Loucy (cell line): ENCODE measurements at regions not wholly inside any gene's neighbourhood (a gene's known extent, or its start where the extent isn't known, plus 50 kb on each side); places are given as distances from the start of the nearest gene placed in this dataset.

Experiments
- H2AFZ ChIP-seq: fragments of 200-600 bp; sonication (generic); 2 replicates; pipeline ENCODE4 v1.6.0; 2016; ENCODE audit warnings: antibody characterized with exemption, mild to moderate bottlenecking, low read length, moderate library complexity
- H3F3A ChIP-seq: fragments of 200-600 bp; 2 replicates; pipeline ENCODE4 v1.6.0; 2016; ENCODE audit warnings: antibody characterized with exemption, low read depth, mild to moderate bottlenecking
- H3K27me3 ChIP-seq: fragments of 200-600 bp; sonication (generic); 2 replicates; pipeline ENCODE4 v1.6.1; 2014; ENCODE audit warnings: low read length, mild to moderate bottlenecking; ENCODE audit not compliant: insufficient read depth, poor library complexity, severe bottlenecking
- H3K36me3 ChIP-seq: fragments of 200-600 bp; sonication (generic); 2 replicates; pipeline ENCODE4 v1.6.1; 2016; ENCODE audit warnings: low read length; ENCODE audit not compliant: insufficient read depth
- H3K4me1 ChIP-seq: fragments of 200-600 bp; sonication (generic); 2 replicates; pipeline ENCODE4 v1.5.1; 2014; ENCODE audit warnings: low read length, mild to moderate bottlenecking; ENCODE audit not compliant: insufficient read depth, poor library complexity, severe bottlenecking
- H3K4me2 ChIP-seq: fragments of 200-600 bp; sonication (generic); 2 replicates; pipeline ENCODE4 v1.6.0; 2014; ENCODE audit warnings: antibody characterized with exemption, low read length, low read depth, mild to moderate bottlenecking; ENCODE audit not compliant: poor library complexity, severe bottlenecking
- H3K4me3 ChIP-seq: fragments of 200-600 bp; sonication (generic); 2 replicates; pipeline ENCODE4 v1.5.1; 2014; ENCODE audit warnings: low read length, mild to moderate bottlenecking, mixed read lengths; ENCODE audit not compliant: poor library complexity, severe bottlenecking
- H3K79me2 ChIP-seq: fragments of 200-600 bp; sonication (generic); 2 replicates; pipeline ENCODE4 v1.6.1; 2014; ENCODE audit warnings: low read length; ENCODE audit not compliant: insufficient read depth
- H3K9ac ChIP-seq: fragments of 200-600 bp; sonication (generic); 2 replicates; pipeline ENCODE4 v1.6.0; 2014; ENCODE audit warnings: mild to moderate bottlenecking, low read depth, low read length, moderate library complexity; ENCODE audit not compliant: poor library complexity, severe bottlenecking
- H3K9me2 ChIP-seq: fragments of 200-600 bp; sonication (generic); replicated peaks from 2 replicates; pipeline ENCODE4 v1.6.1; 2016; ENCODE audit warnings: low read depth, low read length, mixed read lengths
- H3K9me3 ChIP-seq: fragments of 200-600 bp; sonication (generic); 2 replicates; pipeline ENCODE4 v1.6.1; 2014; ENCODE audit warnings: mild to moderate bottlenecking, antibody characterized with exemption, low read length, low read depth; ENCODE audit not compliant: insufficient read depth
- H4K20me1 ChIP-seq: fragments of 200-600 bp; sonication (generic); 2 replicates; pipeline ENCODE4 v1.6.0; 2014; ENCODE audit warnings: antibody characterized with exemption, low read length, mild to moderate bottlenecking; ENCODE audit not compliant: insufficient read depth, poor library complexity, severe bottlenecking
- EZH2phosphoT487 ChIP-seq: fragments of 200-600 bp; IDR thresholded peaks from 2 replicates; pipeline ENCODE4 v1.6.1; 2018; ENCODE audit warnings: antibody characterized with exemption, mild to moderate bottlenecking, moderate library complexity, borderline replicate concordance
- TF ChIP-seq, protein P1 (sequence below): fragments of 200-600 bp; sonication (generic); conservative IDR thresholded peaks from 2 replicates; pipeline ENCODE4 v1.5.1; 2014; ENCODE audit warnings: mild to moderate bottlenecking, antibody characterized with exemption, low read length

DNA sequence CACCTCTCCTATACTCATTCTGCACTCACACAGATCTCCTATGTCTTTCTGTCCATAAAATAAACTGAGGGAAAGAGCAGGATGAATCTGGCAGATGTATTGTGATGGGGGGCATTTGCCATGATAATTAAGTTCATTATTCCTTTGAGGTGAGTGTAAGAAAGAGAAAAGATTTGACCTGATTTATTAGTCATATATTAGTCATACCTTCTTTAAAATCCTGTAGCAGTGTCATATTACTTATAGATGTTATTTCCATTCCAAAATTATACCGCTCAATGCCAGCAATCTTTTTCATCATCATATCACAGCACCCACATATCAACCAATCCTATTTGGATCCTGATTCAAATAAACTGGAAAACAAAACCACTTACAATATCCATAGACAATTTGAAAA, 733.3 kb upstream of the SLC35B3 start:
- Histone ChIP-seq H3K4me3 (no peak overlapping the region), H3K9me3 (peaks cover 5% of the 10 kb centered on the region; the same call in 1 of the 2 replicates), H3K27me3 (no peaks in the 10 kb centered on the region), H3K4me2 (no peak overlapping the region), H4K20me1 (no peaks in the 10 kb centered on the region), H3K79me2 (no peaks in the 10 kb centered on the region), H3K4me1 (no peaks in the 10 kb centered on the region), H3K36me3 (no peaks in the 10 kb centered on the region), H3K9me2 (no peaks in the 10 kb centered on the region), H3F3A (no peaks in the 10 kb centered on the region), H3K9ac (no peak overlapping the region), H2AFZ (no peak overlapping the region)
- TF ChIP-seq, protein P1, sequence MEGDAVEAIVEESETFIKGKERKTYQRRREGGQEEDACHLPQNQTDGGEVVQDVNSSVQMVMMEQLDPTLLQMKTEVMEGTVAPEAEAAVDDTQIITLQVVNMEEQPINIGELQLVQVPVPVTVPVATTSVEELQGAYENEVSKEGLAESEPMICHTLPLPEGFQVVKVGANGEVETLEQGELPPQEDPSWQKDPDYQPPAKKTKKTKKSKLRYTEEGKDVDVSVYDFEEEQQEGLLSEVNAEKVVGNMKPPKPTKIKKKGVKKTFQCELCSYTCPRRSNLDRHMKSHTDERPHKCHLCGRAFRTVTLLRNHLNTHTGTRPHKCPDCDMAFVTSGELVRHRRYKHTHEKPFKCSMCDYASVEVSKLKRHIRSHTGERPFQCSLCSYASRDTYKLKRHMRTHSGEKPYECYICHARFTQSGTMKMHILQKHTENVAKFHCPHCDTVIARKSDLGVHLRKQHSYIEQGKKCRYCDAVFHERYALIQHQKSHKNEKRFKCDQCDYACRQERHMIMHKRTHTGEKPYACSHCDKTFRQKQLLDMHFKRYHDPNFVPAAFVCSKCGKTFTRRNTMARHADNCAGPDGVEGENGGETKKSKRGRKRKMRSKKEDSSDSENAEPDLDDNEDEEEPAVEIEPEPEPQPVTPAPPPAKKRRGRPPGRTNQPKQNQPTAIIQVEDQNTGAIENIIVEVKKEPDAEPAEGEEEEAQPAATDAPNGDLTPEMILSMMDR, result no peak
- TF ChIP-seq EZH2phosphoT487, result no peak

DNA sequence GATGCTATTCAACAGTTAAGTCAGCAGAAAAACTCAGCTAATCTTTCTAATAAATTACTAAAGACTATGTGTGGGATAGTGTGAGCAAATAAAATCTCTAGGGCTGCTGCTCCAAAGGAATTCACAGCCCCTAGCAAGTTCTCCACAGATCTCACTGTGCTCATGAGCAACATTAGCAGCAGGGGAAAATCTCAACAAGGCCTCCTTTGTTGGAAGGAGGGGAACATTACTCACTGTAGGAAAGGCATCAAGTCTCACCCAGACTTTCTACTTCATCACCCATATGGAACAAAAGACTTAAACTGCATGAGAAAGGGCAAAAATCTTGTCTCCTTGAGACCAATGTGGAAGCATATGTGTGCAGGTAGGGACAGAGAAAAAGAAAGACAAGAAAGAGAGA, 726.4 kb upstream of the SLC35B3 start:
- Histone ChIP-seq H3K27me3 (no peaks in the 10 kb centered on the region), H3K4me3 (no peak overlapping the region), H3K79me2 (no peaks in the 10 kb centered on the region), H4K20me1 (no peaks in the 10 kb centered on the region), H3K4me1 (no peaks in the 10 kb centered on the region), H3K9me3 (no peaks in the 10 kb centered on the region), H3K4me2 (no peak overlapping the region), H3F3A (no peaks in the 10 kb centered on the region), H3K9me2 (no peaks in the 10 kb centered on the region), H3K9ac (no peak overlapping the region), H3K36me3 (no peaks in the 10 kb centered on the region), H2AFZ (no peak overlapping the region)
- TF ChIP-seq, protein P1, result no peak
- TF ChIP-seq EZH2phosphoT487, result no peak

DNA sequence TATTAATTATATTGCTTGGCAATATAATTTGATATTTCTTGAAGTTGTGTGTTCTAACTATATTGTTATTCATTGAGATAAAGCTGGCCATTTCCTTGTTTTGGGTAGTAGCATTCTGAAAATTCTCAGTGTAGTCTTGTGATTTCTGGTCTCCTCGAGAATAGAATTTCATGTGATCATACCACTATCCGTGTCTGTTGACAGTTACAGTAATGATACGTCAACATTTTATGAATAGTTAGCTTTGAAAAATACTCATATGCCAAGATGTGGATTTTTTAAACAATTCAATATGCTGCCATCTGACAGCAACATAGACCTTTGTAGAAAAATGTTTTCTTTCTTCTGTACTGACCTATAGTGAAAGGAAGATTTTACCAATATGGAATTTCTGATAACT, 723.7 kb upstream of the SLC35B3 start:
- Histone ChIP-seq H3K9me2 (no peaks in the 10 kb centered on the region), H3K79me2 (no peaks in the 10 kb centered on the region), H3K27me3 (no peaks in the 10 kb centered on the region), H3K4me3 (no peak overlapping the region), H3K4me1 (no peaks in the 10 kb centered on the region), H3K4me2 (no peak overlapping the region), H3K9me3 (no peaks in the 10 kb centered on the region), H3K9ac (no peak overlapping the region), H4K20me1 (no peaks in the 10 kb centered on the region), H3K36me3 (no peaks in the 10 kb centered on the region), H2AFZ (no peak overlapping the region), H3F3A (no peaks in the 10 kb centered on the region)
- TF ChIP-seq EZH2phosphoT487, result no peak
- TF ChIP-seq, protein P1, result no peak
